Right lobe of liver (tissue), 6 donors: ENCODE measurements at regions not wholly inside any gene's neighbourhood (a gene's known extent, or its start where the extent isn't known, plus 50 kb on each side); places are given as distances from the start of the nearest gene placed in this dataset.
A peak's percentile ranks its signal among the peaks of the same experiment; 100 is the strongest.

ENCODE experiments used
- ATAC-seq, 4 donors: fragments of 200-7000 bp; cut with Tn5 transposase; one replicate each; pipeline ENCODE4 v1.9.1; 2020; ENCODE audit warnings: mild to moderate bottlenecking in 4 of 4, moderate library complexity in 4 of 4
- DNase-seq, 3 donors: peaks; one replicate each; pipeline ENCODE4 v3.0.0-alpha.2; 2020
- H3K27ac ChIP-seq, 3 donors: fragments of 200-600 bp; one replicate each; pipeline ENCODE4 v1.8.0; 2022
- H3K27me3 ChIP-seq, 2 donors: fragments of 200-600 bp; one replicate each; pipeline ENCODE4 v1.8.0; 2022
- H3K36me3 ChIP-seq, 4 donors: fragments of 200-600 bp; sonication (generic) in 1 of 4; one replicate each; pipeline versions ENCODE4 v1.5.1 to v1.8.0; 2017 to 2022; ENCODE audit warnings: control low read depth in 1 of 4
- H3K4me1 ChIP-seq, 4 donors: fragments of 200-600 bp; sonication (generic) in 1 of 4; one replicate each; pipeline versions ENCODE4 v1.5.1 to v1.8.0; 2017 to 2022; ENCODE audit warnings: control low read depth in 1 of 4
- H3K4me3 ChIP-seq, 3 donors: fragments of 200-600 bp; one replicate each; pipeline ENCODE4 v1.8.0; 2022
- H3K9me3 ChIP-seq, 4 donors: fragments of 200-600 bp; sonication (generic) in 1 of 4; one replicate each; pipeline versions ENCODE4 v1.5.1 to v1.8.0; 2017 to 2022; ENCODE audit warnings: control low read depth in 1 of 4
- CTCF ChIP-seq, 4 donors: fragments of 200-600 bp in 3 of 4; fragments of 450-650 bp in 1 of 4; IDR thresholded peaks; one replicate each; pipeline versions ENCODE4 v1.5.1 to v1.8.0; 2016 to 2022; ENCODE audit warnings: antibody characterized with exemption in 4 of 4, mild to moderate bottlenecking in 2 of 4
- POLR2A ChIP-seq: fragments of 450-650 bp; IDR thresholded peaks from one replicate; pipeline ENCODE4 v1.6.1; 2017; ENCODE audit warnings: antibody characterized with exemption, mild to moderate bottlenecking
- WGBS: methylation state at CpG from one replicate; pipeline ENCODE4 v1.1.6; 2018; ENCODE audit warnings: low coverage, low lambda C conversion rate; ENCODE audit not compliant: insufficient coverage; ENCODE audit errors: missing lambda C conversion rate; 5-methylcytosine and 5-hydroxymethylcytosine counted together
- intact Hi-C, 2 donors: fragments of 100-400 bp; cut with DNase I; formaldehyde crosslinking; loops; one replicate each; pipeline versions ENCODE4 v1.11.2 to v1.14.1; 2022
- small RNA-seq, 2 experiments: library from RNA; depleted of rRNA; stranded (forward); fragments of <200 nt; gene quantifications; one replicate each; pipeline ENCODE3, GENCODE V24; 2016
- donor health status: DM: no; HTN: yes; CAD: no.
- donor health status: DM: no; HTN: no; CAD: no.
- donor health status: DM: no; HTN: no; CAD: no.
- donor health status: DM: no; HTN: yes; CAD: no.
- donor health status: DM: no; HTN: yes; CAD: no.

- Histone ChIP-seq H3K9me3 (no peaks in the 10 kb centered on the region), H3K4me1 (no peaks in the 10 kb centered on the region), H3K27me3 (no peaks in the 10 kb centered on the region), H3K27ac (no peak overlapping the region), H3K36me3 (no peaks in the 10 kb centered on the region), H3K4me3 (no peak overlapping the region)
- no peak for ATAC-seq
- intact Hi-C loops, result no loop called here
- DNase-seq, result no peak
- TF ChIP-seq POLR2A (no peak), CTCF (IDR thresholded peaks at IDR 0.05) (no peak)
- WGBS, result 63% methylated on average over 1 of the region's 1 CpG
Observed at GRCh38 chr3:27536491-27536890, 52.3 kb upstream of the SLC4A7 start.

- intact Hi-C loops, result no loop called here
- H3K36me3 ChIP-seq, result no peaks in the 10 kb centered on the region
- no peaks in the 10 kb centered on the region for H3K27me3 ChIP-seq
- no peak for TF ChIP-seq POLR2A
- no peak for TF ChIP-seq CTCF (IDR thresholded peaks at IDR 0.05)
- ATAC-seq (no peak), DNase-seq (no peak)
- no peaks in the 10 kb centered on the region for H3K4me1 ChIP-seq
- WGBS, result 50% methylated on average over 2 of the region's 2 CpGs
- H3K27ac ChIP-seq, result no peak overlapping the region
- no peaks in the 10 kb centered on the region for H3K9me3 ChIP-seq
- no peak overlapping the region for H3K4me3 ChIP-seq
Observed at GRCh38 chr3:27535809-27536392, 51.7 kb upstream of the SLC4A7 start.

GRCh38 chr3:27533718-27534573 lies 49.8 kb upstream of the SLC4A7 start:
- intact Hi-C loops, result no loop called here
- no peak overlapping the region for H3K4me3 ChIP-seq
- ATAC-seq, result peak; percentile 36 to 85 (median 60)
- 33% methylated on average over 10 of the region's 10 CpGs for WGBS
- no peaks in the 10 kb centered on the region for H3K36me3 ChIP-seq
- H3K27me3 ChIP-seq, result no peaks in the 10 kb centered on the region
- peak in 1 of 3 donors; percentile 63 for DNase-seq
- peak overlapping the region in 1 of 3 donors; percentile 20 for H3K27ac ChIP-seq
- peak in 1 of 4 donors; percentile 6 for TF ChIP-seq CTCF (IDR thresholded peaks at IDR 0.05)
- no peak for TF ChIP-seq POLR2A
- no peaks in the 10 kb centered on the region for H3K9me3 ChIP-seq
- H3K4me1 ChIP-seq, result no peaks in the 10 kb centered on the region

Small RNA genes in the stretch of these regions (small RNA-seq; reads per million reads assigned to genes)
- gene AC098614.2 (0 reads per million in 2 experiments), gene RF00019 (0 reads per million in 2 experiments)
